KMS-11 (cell line): ENCODE measurements at regions not wholly inside any gene's neighbourhood (a gene's known extent, or its start where the extent isn't known, plus 50 kb on each side); places are given as distances from the start of the nearest gene placed in this dataset.

Source experiments
- H2AFZ ChIP-seq: fragments of 200-600 bp; sonication (generic); 2 replicates; pipeline ENCODE4 v1.6.1; 2016; ENCODE audit warnings: antibody characterized with exemption, mixed run types, low read depth
- H3K27ac ChIP-seq: fragments of 200-600 bp; sonication (generic); 2 replicates; pipeline ENCODE4 v1.6.1; 2016; ENCODE audit warnings: mild to moderate bottlenecking, mixed run types
- H3K27me3 ChIP-seq: fragments of 200-600 bp; sonication (generic); 2 replicates; pipeline ENCODE4 v1.6.1; 2017; ENCODE audit warnings: mild to moderate bottlenecking, low read depth, mixed run types, moderate library complexity; ENCODE audit not compliant: insufficient read depth
- H3K36me3 ChIP-seq: fragments of 200-600 bp; sonication (generic); 2 replicates; pipeline ENCODE4 v1.6.1; 2017; ENCODE audit warnings: mild to moderate bottlenecking, mixed run types; ENCODE audit not compliant: insufficient read depth
- H3K4me1 ChIP-seq: fragments of 200-600 bp; sonication (generic); 2 replicates; pipeline ENCODE4 v1.6.1; 2016; ENCODE audit warnings: mild to moderate bottlenecking, low read depth, mixed run types; ENCODE audit not compliant: poor library complexity, severe bottlenecking
- H3K4me2 ChIP-seq: fragments of 200-600 bp; sonication (generic); 2 replicates; pipeline ENCODE4 v1.7.0; 2016; ENCODE audit warnings: mild to moderate bottlenecking, mixed run types
- H3K4me3 ChIP-seq: fragments of 200-600 bp; sonication (generic); IDR thresholded peaks from 2 replicates; pipeline ENCODE4 v1.6.1; 2017; ENCODE audit warnings: low read depth, low read length, mixed read lengths; ENCODE audit not compliant: insufficient read depth
- H3K79me2 ChIP-seq: fragments of 200-600 bp; sonication (generic); 2 replicates; pipeline ENCODE4 v1.6.1; 2016; ENCODE audit warnings: low read depth, mixed run types; ENCODE audit not compliant: insufficient read depth
- H3K9ac ChIP-seq: fragments of 200-600 bp; sonication (generic); 2 replicates; pipeline ENCODE4 v1.6.1; 2016; ENCODE audit warnings: mild to moderate bottlenecking, mixed run types
- H4K20me1 ChIP-seq: fragments of 200-600 bp; sonication (generic); 2 replicates; pipeline ENCODE4 v1.6.1; 2016; ENCODE audit warnings: mild to moderate bottlenecking, mixed run types; ENCODE audit not compliant: insufficient read depth
- TF ChIP-seq, protein P1 (sequence below): fragments of 200-600 bp; sonication (generic); conservative IDR thresholded peaks from 2 replicates; pipeline ENCODE4 v1.6.1; 2017; ENCODE audit warnings: low read depth, mild to moderate bottlenecking, antibody characterized with exemption, low read length, moderate library complexity, mixed read lengths

- Histone ChIP-seq H3K4me1 (no peaks in the 10 kb centered on the region), H3K4me3 (no peak overlapping the region), H3K79me2 (no peaks in the 10 kb centered on the region), H4K20me1 (no peaks in the 10 kb centered on the region), H3K27me3 (no peaks in the 10 kb centered on the region), H3K27ac (no peak overlapping the region), H3K9ac (no peak overlapping the region), H2AFZ (no peak overlapping the region), H3K36me3 (no peaks in the 10 kb centered on the region), H3K4me2 (no peak overlapping the region)
- TF ChIP-seq, protein P1, sequence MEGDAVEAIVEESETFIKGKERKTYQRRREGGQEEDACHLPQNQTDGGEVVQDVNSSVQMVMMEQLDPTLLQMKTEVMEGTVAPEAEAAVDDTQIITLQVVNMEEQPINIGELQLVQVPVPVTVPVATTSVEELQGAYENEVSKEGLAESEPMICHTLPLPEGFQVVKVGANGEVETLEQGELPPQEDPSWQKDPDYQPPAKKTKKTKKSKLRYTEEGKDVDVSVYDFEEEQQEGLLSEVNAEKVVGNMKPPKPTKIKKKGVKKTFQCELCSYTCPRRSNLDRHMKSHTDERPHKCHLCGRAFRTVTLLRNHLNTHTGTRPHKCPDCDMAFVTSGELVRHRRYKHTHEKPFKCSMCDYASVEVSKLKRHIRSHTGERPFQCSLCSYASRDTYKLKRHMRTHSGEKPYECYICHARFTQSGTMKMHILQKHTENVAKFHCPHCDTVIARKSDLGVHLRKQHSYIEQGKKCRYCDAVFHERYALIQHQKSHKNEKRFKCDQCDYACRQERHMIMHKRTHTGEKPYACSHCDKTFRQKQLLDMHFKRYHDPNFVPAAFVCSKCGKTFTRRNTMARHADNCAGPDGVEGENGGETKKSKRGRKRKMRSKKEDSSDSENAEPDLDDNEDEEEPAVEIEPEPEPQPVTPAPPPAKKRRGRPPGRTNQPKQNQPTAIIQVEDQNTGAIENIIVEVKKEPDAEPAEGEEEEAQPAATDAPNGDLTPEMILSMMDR, result no peak
These were observed 647.0 kb downstream of the EFNA5 start for GRCh38 chr5:107023732-107024131.

GRCh38 chr5:107021575-107021974 is 649.2 kb downstream of the EFNA5 start:
- H3K4me3 ChIP-seq, result no peak overlapping the region
- H4K20me1 ChIP-seq, result no peaks in the 10 kb centered on the region
- H3K79me2 ChIP-seq, result no peaks in the 10 kb centered on the region
- H3K27me3 ChIP-seq, result no peaks in the 10 kb centered on the region
- H3K4me2 ChIP-seq, result no peak overlapping the region
- H3K4me1 ChIP-seq, result no peaks in the 10 kb centered on the region
- no peaks in the 10 kb centered on the region for H3K36me3 ChIP-seq
- TF ChIP-seq, protein P1, result no peak
- H2AFZ ChIP-seq, result no peak overlapping the region
- no peak overlapping the region for H3K27ac ChIP-seq
- no peak overlapping the region for H3K9ac ChIP-seq

- Histone ChIP-seq H3K27ac (no peak overlapping the region), H3K4me2 (no peak overlapping the region), H3K79me2 (no peaks in the 10 kb centered on the region), H3K4me1 (no peaks in the 10 kb centered on the region), H4K20me1 (no peaks in the 10 kb centered on the region), H3K4me3 (no peak overlapping the region), H3K36me3 (no peaks in the 10 kb centered on the region), H3K27me3 (no peaks in the 10 kb centered on the region), H3K9ac (no peak overlapping the region), H2AFZ (no peak overlapping the region)
- TF ChIP-seq, protein P1, result no peak
These were observed 650.1 kb downstream of the EFNA5 start for GRCh38 chr5:107020626-107021025.

DNA sequence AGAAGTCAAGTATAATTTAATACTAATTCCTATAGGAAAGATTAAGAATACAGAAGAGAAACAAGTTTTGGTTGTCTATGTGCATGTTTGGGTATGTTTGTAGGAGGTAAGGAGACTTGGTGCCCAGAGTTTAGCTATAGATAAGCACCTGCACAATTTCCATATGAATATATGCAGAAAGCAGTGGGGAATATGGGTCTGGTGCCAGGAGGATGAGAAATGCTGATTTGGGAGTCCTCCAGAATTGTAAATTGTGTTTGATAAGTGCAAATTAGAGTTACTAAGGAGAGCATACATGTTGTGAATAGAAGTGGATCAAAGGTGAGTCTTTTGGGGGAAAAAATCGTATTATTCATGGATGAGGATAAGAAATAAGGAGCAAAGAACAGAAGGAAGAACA is 653.1 kb downstream of the EFNA5 start:
- no peak overlapping the region for H3K4me2 ChIP-seq
- H3K79me2 ChIP-seq, result no peaks in the 10 kb centered on the region

More for the DNA sequence above, 653.1 kb downstream of the EFNA5 start:
- Histone ChIP-seq H3K36me3 (no peaks in the 10 kb centered on the region), H3K27me3 (no peaks in the 10 kb centered on the region), H4K20me1 (no peaks in the 10 kb centered on the region), H3K27ac (no peak overlapping the region), H3K9ac (no peak overlapping the region), H2AFZ (no peak overlapping the region), H3K4me1 (no peaks in the 10 kb centered on the region), H3K4me3 (no peak overlapping the region)
- TF ChIP-seq, protein P1, result no peak
